HepG2 (cell line): ENCODE measurements at regions not wholly inside any gene's neighbourhood (a gene's known extent, or its start where the extent isn't known, plus 50 kb on each side); places are given as distances from the start of the nearest gene placed in this dataset.

Experiments used
- BRD4 ChIP-seq: sonication (generic); formaldehyde crosslinking; IDR thresholded peaks from 2 replicates; pipeline ENCODE4 v1.4.0; 2020; ENCODE audit warnings: missing genetic modification reagents
- HDAC2 ChIP-seq: sonication (generic); formaldehyde crosslinking; IDR thresholded peaks from 2 replicates; pipeline ENCODE4 v1.4.0; 2020; ENCODE audit warnings: missing genetic modification reagents
- HNRNPH1 ChIP-seq: fragments of 200-400 bp; formaldehyde crosslinking; optimal IDR thresholded peaks from 2 replicates; pipeline ENCODE3; 2017; ENCODE audit warnings: mild to moderate bottlenecking, low read depth, low read length
- IRF2 ChIP-seq: IDR thresholded peaks from 2 replicates; pipeline ENCODE4 v1.6.1; 2018; ENCODE audit warnings: missing genetic modification reagents, missing compliant biosample characterization
- REST ChIP-seq, 2 experiments: IDR thresholded peaks; 2 replicates each; pipeline ENCODE4 v1.6.1; 2011 to 2012; ENCODE audit warnings: low read length in 2 of 2, borderline replicate concordance in 1 of 2, low read depth in 1 of 2, mild to moderate bottlenecking in 1 of 2, moderate library complexity in 1 of 2

GRCh38 chr6:41404182-41404845 is 68.9 kb downstream of the NCR2 start:
- TF ChIP-seq IRF2 (CRISPR knock-in tag) (no peak), HDAC2 (CRISPR knock-in tag) (no peak), REST (IDR thresholded peaks at IDR 0.05; ENCODE audit: borderline replicate concordance in 1 of 2, low read depth in 1 of 2, low read length in 2 of 2) (no peak), BRD4 (CRISPR knock-in tag) (no peak), HNRNPH1 (no peak)
